A549 (cell line): ENCODE measurements at regions not wholly inside any gene's neighbourhood (a gene's known extent, or its start where the extent isn't known, plus 50 kb on each side); places are given as distances from the start of the nearest gene placed in this dataset.

ENCODE experiments used
- ATAC-seq, 2 experiments: fragments of 200-7000 bp in 1 of 2; fragments of >200 bp in 1 of 2; cut with Nextera tagmentation in 1 of 2; cut with Tn5 transposase in 1 of 2; 3 replicates each; pipeline versions ENCODE4 v1.8.0 to v1.9.1; 2018 to 2020; ENCODE audit warnings: mild to moderate bottlenecking in 1 of 2, moderate library complexity in 1 of 2
- CTCF ChIA-PET: fragments of 300-600 bp; sonication (Branson Sonifier 250); formaldehyde crosslinking; extraction: SDS; loops from one replicate; lab custom pipeline; 2021; ENCODE audit warnings: antibody characterized with exemption, inconsistent platforms; lab: Yijun Ruan, JAX
- POLR2A ChIA-PET: fragments of 350-600 bp; formaldehyde crosslinking; extraction: SDS; loops from one replicate; lab custom pipeline; 2021; ENCODE audit warnings: antibody characterized with exemption, inconsistent platforms; lab: Yijun Ruan, JAX
- DNase-seq, 2 experiments: peaks; one replicate each; pipeline versions ENCODE4 v3.0.0 to v3.0.0-alpha.2; 2011 to 2016; ENCODE audit warnings: low read depth in 1 of 2, low spot score in 1 of 2
- FAIRE-seq: peaks from 2 replicates; lab custom pipeline; 2011; peaks lifted over from hg19 to GRCh38; lab: Jason Lieb, UNC
- H3K27ac ChIP-seq, 2 experiments: fragments of >200 bp; sonication (Bioruptor Twin); formaldehyde crosslinking; 3 replicates each; pipeline ENCODE4 v1.5.1; 2016 to 2017
- H3K4me1 ChIP-seq: fragments of >200 bp; sonication (Bioruptor Twin); formaldehyde crosslinking; 3 replicates; pipeline ENCODE4 v1.6.1; 2016
- H3K4me2 ChIP-seq: fragments of >200 bp; sonication (Bioruptor Twin); formaldehyde crosslinking; 3 replicates; pipeline ENCODE4 v1.6.1; 2016
- H3K4me3 ChIP-seq: fragments of >200 bp; sonication (Bioruptor Twin); formaldehyde crosslinking; 3 replicates; pipeline ENCODE4 v1.5.1; 2016
- H3K9me3 ChIP-seq: fragments of >200 bp; sonication (Bioruptor Twin); formaldehyde crosslinking; 3 replicates; pipeline ENCODE4 v1.6.1; 2016
- CBX2 ChIP-seq: fragments of 200-600 bp; sonication (generic); IDR thresholded peaks from 2 replicates; pipeline ENCODE4 v1.6.1; 2016; ENCODE audit warnings: low read depth, mild to moderate bottlenecking, borderline replicate concordance
- EHMT2 ChIP-seq: fragments of 200-600 bp; sonication (generic); IDR thresholded peaks from 2 replicates; pipeline ENCODE4 v1.6.1; 2016; ENCODE audit warnings: antibody characterized with exemption, low read depth, mild to moderate bottlenecking, moderate library complexity
- FOXS1 ChIP-seq: fragments of 250-450 bp; sonication (Bioruptor Pico); IDR thresholded peaks from 2 replicates; pipeline ENCODE4 v1.5.0; 2020; ENCODE audit warnings: mild to moderate bottlenecking, moderate library complexity
- JUN ChIP-seq, 2 experiments: fragments of >200 bp; sonication (Bioruptor Twin); formaldehyde crosslinking; IDR thresholded peaks; 2 replicates in 1 of 2; 3 replicates in 1 of 2; pipeline ENCODE4 v1.6.1; 2016 to 2017
- KDM5A ChIP-seq: fragments of 200-600 bp; sonication (generic); IDR thresholded peaks from 2 replicates; pipeline ENCODE4 v1.6.1; 2016; ENCODE audit warnings: antibody characterized with exemption, mild to moderate bottlenecking
- MAFK ChIP-seq: fragments of 450-650 bp; IDR thresholded peaks from 2 replicates; pipeline ENCODE4 v1.6.1; 2014; ENCODE audit not compliant: partially characterized antibody
- NR3C1 ChIP-seq: fragments of >200 bp; sonication (Bioruptor Twin); formaldehyde crosslinking; IDR thresholded peaks from 3 replicates; pipeline ENCODE4 v1.6.1; 2017
- SMC3 ChIP-seq: fragments of >200 bp; sonication (Bioruptor Twin); formaldehyde crosslinking; IDR thresholded peaks from 3 replicates; pipeline ENCODE4 v1.6.1; 2018; ENCODE audit warnings: inconsistent platforms
- ZC3H11A ChIP-seq: fragments of 450-650 bp; IDR thresholded peaks from 2 replicates; pipeline ENCODE4 v1.6.1; 2014; ENCODE audit warnings: antibody characterized with exemption, mild to moderate bottlenecking
- ZFP36 ChIP-seq: fragments of 450-650 bp; IDR thresholded peaks from 2 replicates; pipeline ENCODE4 v1.6.1; 2014; ENCODE audit warnings: borderline replicate concordance; ENCODE audit not compliant: partially characterized antibody
- ZNF302 ChIP-seq: fragments of 250-450 bp; sonication (Bioruptor Pico); IDR thresholded peaks from 2 replicates; pipeline ENCODE4 v1.9.0; 2021; ENCODE audit warnings: inconsistent platforms, mild to moderate bottlenecking, moderate library complexity
- WGBS: methylation state at CpG from one replicate; pipeline ENCODE4 v1.1.6; 2017; ENCODE audit errors: missing lambda C conversion rate; 5-methylcytosine and 5-hydroxymethylcytosine counted together
- TF ChIP-seq, protein P1 (sequence below): IDR thresholded peaks from 2 replicates; pipeline ENCODE4 v1.6.1; 2012
- TF ChIP-seq, protein P2 (sequence below): fragments of 150-350 bp; IDR thresholded peaks from 2 replicates; pipeline ENCODE4 v1.6.1; 2014; ENCODE audit warnings: low read depth, mild to moderate bottlenecking, low read length
- TF ChIP-seq, protein P3 (sequence below): fragments of >200 bp; sonication (Bioruptor Twin); formaldehyde crosslinking; IDR thresholded peaks from 3 replicates; pipeline ENCODE4 v1.6.1; 2016

DNA sequence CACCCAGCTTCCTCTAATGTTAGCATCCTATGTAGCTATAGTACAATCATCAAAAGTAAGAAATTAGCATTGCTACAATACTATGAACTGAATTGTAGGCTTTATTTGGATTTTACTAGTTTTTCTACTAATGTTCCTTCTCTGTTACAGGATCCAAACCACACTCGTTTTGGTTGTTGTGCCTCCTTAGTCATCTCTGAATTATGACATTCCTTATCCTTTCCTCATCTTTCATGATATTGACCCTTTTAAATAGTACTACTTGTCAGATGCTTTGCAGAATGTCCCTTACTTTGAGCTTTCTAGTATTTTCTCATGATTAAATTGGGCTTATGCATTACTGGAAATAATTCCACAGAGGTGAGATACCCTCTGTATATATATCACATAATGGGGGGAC lies 265.4 kb downstream of the VPS13C start (continued):
- TF ChIP-seq, protein P1, sequence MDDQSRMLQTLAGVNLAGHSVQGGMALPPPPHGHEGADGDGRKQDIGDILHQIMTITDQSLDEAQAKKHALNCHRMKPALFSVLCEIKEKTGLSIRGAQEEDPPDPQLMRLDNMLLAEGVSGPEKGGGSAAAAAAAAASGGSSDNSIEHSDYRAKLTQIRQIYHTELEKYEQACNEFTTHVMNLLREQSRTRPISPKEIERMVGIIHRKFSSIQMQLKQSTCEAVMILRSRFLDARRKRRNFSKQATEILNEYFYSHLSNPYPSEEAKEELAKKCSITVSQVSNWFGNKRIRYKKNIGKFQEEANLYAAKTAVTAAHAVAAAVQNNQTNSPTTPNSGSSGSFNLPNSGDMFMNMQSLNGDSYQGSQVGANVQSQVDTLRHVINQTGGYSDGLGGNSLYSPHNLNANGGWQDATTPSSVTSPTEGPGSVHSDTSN, result no peak
- no peak for TF ChIP-seq CBX2
- TF ChIP-seq, protein P2, sequence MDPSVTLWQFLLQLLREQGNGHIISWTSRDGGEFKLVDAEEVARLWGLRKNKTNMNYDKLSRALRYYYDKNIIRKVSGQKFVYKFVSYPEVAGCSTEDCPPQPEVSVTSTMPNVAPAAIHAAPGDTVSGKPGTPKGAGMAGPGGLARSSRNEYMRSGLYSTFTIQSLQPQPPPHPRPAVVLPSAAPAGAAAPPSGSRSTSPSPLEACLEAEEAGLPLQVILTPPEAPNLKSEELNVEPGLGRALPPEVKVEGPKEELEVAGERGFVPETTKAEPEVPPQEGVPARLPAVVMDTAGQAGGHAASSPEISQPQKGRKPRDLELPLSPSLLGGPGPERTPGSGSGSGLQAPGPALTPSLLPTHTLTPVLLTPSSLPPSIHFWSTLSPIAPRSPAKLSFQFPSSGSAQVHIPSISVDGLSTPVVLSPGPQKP, result no peak

DNA sequence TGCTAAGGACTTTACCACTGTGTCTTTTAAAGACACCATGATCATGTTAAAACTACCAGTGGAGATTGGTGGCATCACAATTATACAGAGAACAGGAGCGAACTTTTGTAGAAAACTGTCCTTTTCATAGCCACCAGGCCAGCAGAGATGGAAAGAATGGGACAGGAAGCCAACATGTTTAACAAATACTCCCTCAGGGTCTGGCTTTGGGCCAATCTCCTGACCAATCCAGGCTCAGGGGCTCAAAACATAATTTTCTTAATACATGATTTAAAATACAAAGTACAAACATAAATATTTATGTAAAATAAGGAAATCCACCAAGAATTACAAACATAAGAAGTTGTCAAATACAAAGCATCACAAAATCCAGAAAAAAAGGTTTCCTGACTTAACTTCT lies 266.0 kb downstream of the VPS13C start:
- CTCF ChIA-PET, result no interaction called here

DNA sequence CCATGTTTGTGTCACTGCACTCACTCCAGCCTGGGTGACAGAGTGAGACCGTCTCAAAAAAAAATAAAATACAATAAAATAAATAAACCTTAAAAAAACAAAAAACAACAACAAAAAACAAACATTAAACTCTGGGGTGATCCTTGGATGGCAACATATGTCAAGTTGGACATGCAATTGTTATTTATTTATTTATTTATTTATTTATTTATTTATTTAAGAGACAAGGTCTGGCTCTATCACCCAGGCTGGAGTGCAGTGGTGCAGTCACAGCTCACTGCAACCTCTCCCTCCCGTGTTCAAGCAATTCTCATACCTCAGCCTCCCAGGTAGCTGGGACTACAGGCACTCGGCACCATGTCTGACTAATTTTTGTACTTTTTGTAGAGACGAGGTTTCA lies 275.5 kb downstream of the VPS13C start:
- Histone ChIP-seq H3K4me2 (no peak overlapping the region), H3K4me1 (no peaks in the 10 kb centered on the region)
- FAIRE-seq (no peak), ATAC-seq (no peak)
- TF ChIP-seq ZC3H11A (peak; percentile 92), EHMT2 (no peak)
- TF ChIP-seq, all 56 proteins: peak for 1
- no peak overlapping the region for H3K27ac ChIP-seq
- 16% methylated on average over 4 of the region's 4 CpGs for WGBS
- CTCF ChIA-PET, result no interaction called here
- no peak overlapping the region for H3K4me3 ChIP-seq
- 0 out of 3 replicates have a peak, but pooled peaks cover 2% of the 10 kb centered on the region for H3K9me3 ChIP-seq
- DNase-seq, result no peak
- POLR2A ChIA-PET, result no interaction called here

More for the DNA sequence above, 266.0 kb downstream of the VPS13C start:
- no peak for FAIRE-seq
- no peak for TF ChIP-seq ZFP36
- TF ChIP-seq KDM5A, result no peak
- no peak for TF ChIP-seq ZC3H11A
- TF ChIP-seq EHMT2, result no peak
- no peak for TF ChIP-seq JUN (IDR thresholded peaks at IDR 0.05)
- POLR2A ChIA-PET, result no interaction called here
- Histone ChIP-seq H3K4me2 (no peak overlapping the region), H3K4me1 (no peaks in the 10 kb centered on the region), H3K27ac (no peak overlapping the region), H3K9me3 (no peaks in the 10 kb centered on the region; the same call in 2 of the 3 replicates), H3K4me3 (no peak overlapping the region)
- no peak for ATAC-seq
- 0% methylated on average over 1 of the region's 1 CpG for WGBS
- no peak for DNase-seq

DNA sequence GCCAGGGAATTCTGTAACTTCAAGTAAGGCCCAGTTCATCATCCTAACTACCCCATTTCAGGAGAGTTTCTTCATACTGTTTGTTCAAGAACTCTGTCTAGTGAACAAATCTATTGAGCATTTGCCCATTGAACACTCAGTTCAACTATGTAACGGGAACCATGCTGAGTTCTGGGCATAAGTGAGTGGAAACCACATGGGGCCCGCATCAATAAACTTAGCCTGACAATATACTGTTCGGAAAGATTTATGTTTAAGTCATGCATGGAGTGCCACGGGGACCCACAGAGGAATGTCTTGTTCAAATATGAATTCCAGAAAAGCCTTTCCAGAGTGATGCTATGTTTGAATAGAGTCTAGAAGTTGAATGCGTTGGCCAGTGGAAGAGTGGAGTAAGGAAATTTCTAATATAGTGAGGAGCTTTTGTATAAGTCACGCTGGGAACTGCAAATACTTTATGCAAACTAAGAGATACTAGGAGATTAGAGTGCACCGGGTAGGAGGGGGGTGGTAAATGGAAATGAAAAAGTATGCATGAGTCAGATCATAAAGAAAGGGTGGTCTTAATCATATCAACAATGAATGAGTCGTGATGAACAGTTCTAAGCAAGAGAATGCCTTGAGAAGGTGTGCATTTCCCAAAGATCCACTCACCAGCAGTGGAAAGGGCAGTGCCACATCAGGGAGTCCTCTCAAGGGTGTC lies 279.8 kb downstream of the VPS13C start:
- Histone ChIP-seq H3K4me1 (no peaks in the 10 kb centered on the region), H3K27ac (no peak overlapping the region)
- POLR2A ChIA-PET, result no interaction called here
- FAIRE-seq (no peak), DNase-seq (no peak)
- CTCF ChIA-PET, result no interaction called here
- TF ChIP-seq ZNF302 (CRISPR knock-in tag), result no peak
- no peak for TF ChIP-seq ZFP36
- no peak for TF ChIP-seq FOXS1 (CRISPR knock-in tag)
- TF ChIP-seq SMC3, result no peak
- TF ChIP-seq, protein P3, sequence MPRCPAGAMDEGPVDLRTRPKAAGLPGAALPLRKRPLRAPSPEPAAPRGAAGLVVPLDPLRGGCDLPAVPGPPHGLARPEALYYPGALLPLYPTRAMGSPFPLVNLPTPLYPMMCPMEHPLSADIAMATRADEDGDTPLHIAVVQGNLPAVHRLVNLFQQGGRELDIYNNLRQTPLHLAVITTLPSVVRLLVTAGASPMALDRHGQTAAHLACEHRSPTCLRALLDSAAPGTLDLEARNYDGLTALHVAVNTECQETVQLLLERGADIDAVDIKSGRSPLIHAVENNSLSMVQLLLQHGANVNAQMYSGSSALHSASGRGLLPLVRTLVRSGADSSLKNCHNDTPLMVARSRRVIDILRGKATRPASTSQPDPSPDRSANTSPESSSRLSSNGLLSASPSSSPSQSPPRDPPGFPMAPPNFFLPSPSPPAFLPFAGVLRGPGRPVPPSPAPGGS, result no peak
- no peak for TF ChIP-seq MAFK
- no peak for TF ChIP-seq NR3C1
- TF ChIP-seq KDM5A, result no peak
- TF ChIP-seq, all 56 proteins: peak for 0
- Histone ChIP-seq H3K4me2 (no peak overlapping the region), H3K4me3 (no peak overlapping the region), H3K9me3 (no peaks in the 10 kb centered on the region; the same call in 2 of the 3 replicates)
- 19% methylated on average over 8 of the region's 8 CpGs for WGBS
- no peak for ATAC-seq
